Gastroesophageal sphincter (tissue), 4 donors: ENCODE measurements at regions not wholly inside any gene's neighbourhood (a gene's known extent, or its start where the extent isn't known, plus 50 kb on each side); places are given as distances from the start of the nearest gene placed in this dataset.
A peak's percentile ranks its signal among the peaks of the same experiment; 100 is the strongest.

Source experiments
- ATAC-seq: fragments of 150-250 bp; one replicate; pipeline ENCODE4 v1.9.1; 2016; ENCODE audit warnings: mild to moderate bottlenecking, moderate library complexity
- H3K27ac ChIP-seq, 4 donors: fragments of 200-600 bp; sonication (generic) in 3 of 4; 1 replicate in 3 of 4; 2 replicates in 1 of 4; pipeline ENCODE4 v1.5.1; 2016 to 2019
- H3K27me3 ChIP-seq: fragments of 200-600 bp; sonication (generic); one replicate; pipeline ENCODE4 v1.5.1; 2019
- H3K36me3 ChIP-seq, 2 donors: fragments of 200-600 bp; sonication (generic); one replicate each; pipeline ENCODE4 v1.5.1; 2019; ENCODE audit warnings: control low read depth in 1 of 2
- H3K4me1 ChIP-seq, 3 donors: fragments of 200-600 bp; sonication (generic); 1 replicate in 2 of 3; 2 replicates in 1 of 3; pipeline ENCODE4 v1.5.1; 2016 to 2019; ENCODE audit warnings: control low read depth in 2 of 3
- H3K4me3 ChIP-seq, 2 donors: fragments of 200-600 bp; sonication (generic); one replicate each; pipeline ENCODE4 v1.5.1; 2019; ENCODE audit warnings: mild to moderate bottlenecking in 1 of 2, moderate library complexity in 1 of 2
- H3K9me3 ChIP-seq, 3 donors: fragments of 200-600 bp; sonication (generic); one replicate each; pipeline ENCODE4 v1.5.1; 2017 to 2019; ENCODE audit warnings: control low read depth in 2 of 3
- CTCF ChIP-seq, 4 experiments: fragments of 200-600 bp in 2 of 4; fragments of 450-650 bp in 2 of 4; sonication (generic) in 1 of 4; IDR thresholded peaks; one replicate each; pipeline ENCODE4 v1.5.1; 2017 to 2019; ENCODE audit warnings: antibody characterized with exemption in 4 of 4, mild to moderate bottlenecking in 2 of 4, moderate library complexity in 2 of 4
- EP300 ChIP-seq: sonication (generic); formaldehyde crosslinking; IDR thresholded peaks from one replicate; pipeline ENCODE4 v1.6.1; 2017; ENCODE audit warnings: antibody characterized with exemption, mild to moderate bottlenecking
- POLR2A ChIP-seq, 2 donors: fragments of 450-650 bp; IDR thresholded peaks; one replicate each; pipeline ENCODE4 v1.6.1; 2017; ENCODE audit warnings: antibody characterized with exemption in 2 of 2, mild to moderate bottlenecking in 2 of 2, moderate library complexity in 1 of 2
- POLR2AphosphoS5 ChIP-seq: sonication (generic); formaldehyde crosslinking; IDR thresholded peaks from one replicate; pipeline ENCODE4 v1.6.1; 2017; ENCODE audit warnings: antibody characterized with exemption
- WGBS, 2 donors: methylation state at CpG; one replicate each; pipeline ENCODE4 v1.1.5; 2018; ENCODE audit warnings: low coverage in 1 of 2; 5-methylcytosine and 5-hydroxymethylcytosine counted together

GRCh38 chr1:67534627-67535065 lies 104.4 kb upstream of the SERBP1 start:
- WGBS, 2 donors, result 94 to 100% methylated on average over 1 to 2 of the region's 2 CpGs
- H3K27ac ChIP-seq, result no peak overlapping the region
- H3K9me3 ChIP-seq, result no peaks in the 10 kb centered on the region
- H3K27me3 ChIP-seq, result no peaks in the 10 kb centered on the region
- H3K36me3 ChIP-seq, result no peaks in the 10 kb centered on the region
- no peak for TF ChIP-seq CTCF (IDR thresholded peaks at IDR 0.05)
- TF ChIP-seq POLR2AphosphoS5, result no peak
- TF ChIP-seq EP300, result no peak
- no peak for TF ChIP-seq POLR2A (IDR thresholded peaks at IDR 0.05)
- ATAC-seq, result no peak
- H3K4me1 ChIP-seq, result no peaks in the 10 kb centered on the region
- H3K4me3 ChIP-seq, result no peak overlapping the region

- no peak overlapping the region for H3K4me3 ChIP-seq
Observed at GRCh38 chr1:67535474-67535873, 105.3 kb upstream of the SERBP1 start.

GRCh38 chr1:67536957-67537666 lies 106.9 kb upstream of the SERBP1 start:
- no peaks in the 10 kb centered on the region for H3K9me3 ChIP-seq
- H3K27ac ChIP-seq, result no peak overlapping the region
- H3K4me3 ChIP-seq, result no peak overlapping the region
- no peak for ATAC-seq
- no peaks in the 10 kb centered on the region for H3K36me3 ChIP-seq
- H3K27me3 ChIP-seq, result no peaks in the 10 kb centered on the region
- TF ChIP-seq POLR2AphosphoS5 (no peak), EP300 (no peak)
- no peaks in the 10 kb centered on the region for H3K4me1 ChIP-seq
- 74 to 87% methylated on average over 5 to 7 of the region's 9 CpGs for WGBS, 2 donors

More at GRCh38 chr1:67535474-67535873, 105.3 kb upstream of the SERBP1 start:
- Histone ChIP-seq H3K27ac (no peak overlapping the region), H3K9me3 (no peaks in the 10 kb centered on the region), H3K27me3 (no peaks in the 10 kb centered on the region), H3K36me3 (no peaks in the 10 kb centered on the region), H3K4me1 (no peaks in the 10 kb centered on the region)
- peak; percentile 74 for ATAC-seq
- WGBS, 2 donors, result 5% methylated on average over 5 of the region's 5 CpGs
- TF ChIP-seq CTCF (IDR thresholded peaks at IDR 0.05), result peak; percentile 69 to 91 (median 81)
- peak; percentile 59 for TF ChIP-seq POLR2AphosphoS5
- TF ChIP-seq POLR2A (IDR thresholded peaks at IDR 0.05), result no peak

- H3K27ac ChIP-seq, result no peak overlapping the region
- no peak overlapping the region for H3K4me3 ChIP-seq
- no peaks in the 10 kb centered on the region for H3K9me3 ChIP-seq
- H3K36me3 ChIP-seq, result no peaks in the 10 kb centered on the region
- 71 to 78% methylated on average over 4 to 6 of the region's 6 CpGs for WGBS, 2 donors
- no peak for ATAC-seq
- no peaks in the 10 kb centered on the region for H3K4me1 ChIP-seq
- TF ChIP-seq CTCF (IDR thresholded peaks at IDR 0.05) (no peak), POLR2A (IDR thresholded peaks at IDR 0.05) (no peak), EP300 (no peak), POLR2AphosphoS5 (no peak)
- no peaks in the 10 kb centered on the region for H3K27me3 ChIP-seq
Observed at GRCh38 chr1:67537667-67538018, 107.4 kb upstream of the SERBP1 start.

- WGBS, 2 donors, result 85 to 96% methylated on average over 4 to 5 of the region's 9 CpGs
- H3K36me3 ChIP-seq, result no peaks in the 10 kb centered on the region
- no peak overlapping the region for H3K27ac ChIP-seq
- ATAC-seq, result no peak
- no peaks in the 10 kb centered on the region for H3K9me3 ChIP-seq
- TF ChIP-seq POLR2A (IDR thresholded peaks at IDR 0.05) (no peak), EP300 (no peak), CTCF (IDR thresholded peaks at IDR 0.05) (no peak), POLR2AphosphoS5 (no peak)
- no peaks in the 10 kb centered on the region for H3K27me3 ChIP-seq
- no peaks in the 10 kb centered on the region for H3K4me1 ChIP-seq
- H3K4me3 ChIP-seq, result no peak overlapping the region
Observed at GRCh38 chr1:67540025-67540732, 110.0 kb upstream of the SERBP1 start.
